WERI-Rb-1 (cell line): ENCODE measurements at regions not wholly inside any gene's neighbourhood (a gene's known extent, or its start where the extent isn't known, plus 50 kb on each side); places are given as distances from the start of the nearest gene placed in this dataset.

Source experiments
- DNase-seq: peaks from one replicate; pipeline ENCODE4 v3.0.0-alpha.2; 2020
- H3K27ac ChIP-seq: fragments of 250-450 bp; sonication (Bioruptor Pico); 2 replicates; pipeline ENCODE4 v1.5.1; 2020; ENCODE audit warnings: mild to moderate bottlenecking, moderate library complexity
- H3K27me3 ChIP-seq: fragments of 250-450 bp; sonication (Bioruptor Pico); 2 replicates; pipeline ENCODE4 v1.5.1; 2021; ENCODE audit warnings: mild to moderate bottlenecking, low read depth, moderate library complexity; ENCODE audit not compliant: insufficient read depth, severe bottlenecking
- H3K36me3 ChIP-seq: fragments of 250-450 bp; sonication (Bioruptor Pico); 2 replicates; pipeline ENCODE4 v1.5.1; 2020; ENCODE audit warnings: mild to moderate bottlenecking, moderate library complexity
- H3K4me3 ChIP-seq: 2 replicates; pipeline ENCODE4 v1.5.1; 2011; ENCODE audit warnings: low read depth, mild to moderate bottlenecking, control low read depth, low read length
- H3K9me3 ChIP-seq: fragments of 250-450 bp; sonication (Bioruptor Pico); 2 replicates; pipeline ENCODE4 v1.5.1; 2021; ENCODE audit warnings: mild to moderate bottlenecking, moderate library complexity; ENCODE audit not compliant: severe bottlenecking
- TF ChIP-seq, protein P1 (sequence below): IDR thresholded peaks from 2 replicates; pipeline ENCODE4 v1.5.1; 2011; ENCODE audit warnings: low read depth, mild to moderate bottlenecking, control low read depth, inconsistent platforms, low read length

DNA sequence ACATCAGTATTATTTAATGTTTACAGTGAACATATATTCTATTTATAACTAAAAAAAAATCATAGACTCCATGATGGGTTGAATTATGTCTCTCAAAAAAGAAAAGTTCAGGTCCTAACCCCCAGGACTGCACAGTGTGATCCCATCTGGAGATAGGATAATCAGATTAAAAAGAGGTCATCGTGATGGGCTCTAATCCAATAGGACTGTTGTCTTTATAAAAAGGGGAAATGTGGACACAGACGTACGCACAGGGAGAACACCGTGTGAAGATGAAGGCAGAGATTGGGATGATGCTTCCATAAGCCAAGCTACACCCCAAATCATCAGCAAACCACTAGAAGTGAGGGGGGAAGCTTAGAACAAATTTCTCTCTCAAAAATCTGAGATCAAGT is 221.4 kb downstream of the SNX18 start:
- TF ChIP-seq, protein P1, sequence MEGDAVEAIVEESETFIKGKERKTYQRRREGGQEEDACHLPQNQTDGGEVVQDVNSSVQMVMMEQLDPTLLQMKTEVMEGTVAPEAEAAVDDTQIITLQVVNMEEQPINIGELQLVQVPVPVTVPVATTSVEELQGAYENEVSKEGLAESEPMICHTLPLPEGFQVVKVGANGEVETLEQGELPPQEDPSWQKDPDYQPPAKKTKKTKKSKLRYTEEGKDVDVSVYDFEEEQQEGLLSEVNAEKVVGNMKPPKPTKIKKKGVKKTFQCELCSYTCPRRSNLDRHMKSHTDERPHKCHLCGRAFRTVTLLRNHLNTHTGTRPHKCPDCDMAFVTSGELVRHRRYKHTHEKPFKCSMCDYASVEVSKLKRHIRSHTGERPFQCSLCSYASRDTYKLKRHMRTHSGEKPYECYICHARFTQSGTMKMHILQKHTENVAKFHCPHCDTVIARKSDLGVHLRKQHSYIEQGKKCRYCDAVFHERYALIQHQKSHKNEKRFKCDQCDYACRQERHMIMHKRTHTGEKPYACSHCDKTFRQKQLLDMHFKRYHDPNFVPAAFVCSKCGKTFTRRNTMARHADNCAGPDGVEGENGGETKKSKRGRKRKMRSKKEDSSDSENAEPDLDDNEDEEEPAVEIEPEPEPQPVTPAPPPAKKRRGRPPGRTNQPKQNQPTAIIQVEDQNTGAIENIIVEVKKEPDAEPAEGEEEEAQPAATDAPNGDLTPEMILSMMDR = no peak
- H3K36me3 ChIP-seq = no peaks in the 10 kb centered on the region
- no peak for DNase-seq
- H3K9me3 ChIP-seq = no peaks in the 10 kb centered on the region
- no peak overlapping the region for H3K27ac ChIP-seq
- no peak overlapping the region for H3K4me3 ChIP-seq
- no peaks in the 10 kb centered on the region for H3K27me3 ChIP-seq

DNA sequence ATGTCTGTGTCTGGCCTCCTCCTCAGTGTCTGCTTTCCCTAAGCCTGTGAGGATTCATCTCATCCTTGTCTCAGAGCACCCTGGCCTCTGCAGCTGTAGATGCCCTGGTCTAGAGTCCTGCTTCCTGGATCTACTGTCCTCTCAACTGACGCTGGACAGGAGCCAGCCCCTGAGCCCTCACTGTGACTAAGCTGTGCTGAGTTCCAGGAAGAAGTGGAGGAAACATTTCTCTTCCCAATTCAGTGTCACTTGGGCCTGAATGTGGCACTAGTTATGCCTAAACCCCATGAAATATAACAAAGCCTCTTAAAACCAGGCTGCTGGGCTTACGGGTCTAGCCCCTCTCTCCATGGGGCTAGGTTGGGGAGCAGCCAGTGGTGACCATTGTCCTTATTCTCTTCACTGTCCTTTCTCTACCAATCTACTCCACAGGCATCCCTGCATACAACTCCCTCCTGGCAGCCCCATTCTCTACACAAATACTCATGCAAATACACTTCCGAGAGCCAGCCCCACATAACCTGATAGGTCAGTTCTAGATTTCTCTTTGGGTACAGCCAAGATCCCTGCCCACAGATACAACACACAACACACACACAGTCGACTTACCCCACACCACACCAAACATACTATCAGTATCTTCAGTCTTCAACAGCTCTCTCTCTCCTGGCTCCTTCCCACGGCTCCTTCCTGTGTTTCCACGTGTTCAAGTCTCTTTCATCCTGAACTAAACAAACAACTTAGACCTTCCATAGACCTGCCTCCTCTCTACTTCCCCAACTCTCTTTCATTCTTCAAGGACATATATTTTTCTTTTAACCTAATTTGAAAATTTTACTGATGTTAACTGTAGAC is 220.8 kb downstream of the SNX18 start:
- Histone ChIP-seq H3K9me3 (no peaks in the 10 kb centered on the region), H3K27ac (no peak overlapping the region), H3K4me3 (no peak overlapping the region), H3K27me3 (no peaks in the 10 kb centered on the region), H3K36me3 (no peaks in the 10 kb centered on the region)
- TF ChIP-seq, protein P1 = no peak
- no peak for DNase-seq

DNA sequence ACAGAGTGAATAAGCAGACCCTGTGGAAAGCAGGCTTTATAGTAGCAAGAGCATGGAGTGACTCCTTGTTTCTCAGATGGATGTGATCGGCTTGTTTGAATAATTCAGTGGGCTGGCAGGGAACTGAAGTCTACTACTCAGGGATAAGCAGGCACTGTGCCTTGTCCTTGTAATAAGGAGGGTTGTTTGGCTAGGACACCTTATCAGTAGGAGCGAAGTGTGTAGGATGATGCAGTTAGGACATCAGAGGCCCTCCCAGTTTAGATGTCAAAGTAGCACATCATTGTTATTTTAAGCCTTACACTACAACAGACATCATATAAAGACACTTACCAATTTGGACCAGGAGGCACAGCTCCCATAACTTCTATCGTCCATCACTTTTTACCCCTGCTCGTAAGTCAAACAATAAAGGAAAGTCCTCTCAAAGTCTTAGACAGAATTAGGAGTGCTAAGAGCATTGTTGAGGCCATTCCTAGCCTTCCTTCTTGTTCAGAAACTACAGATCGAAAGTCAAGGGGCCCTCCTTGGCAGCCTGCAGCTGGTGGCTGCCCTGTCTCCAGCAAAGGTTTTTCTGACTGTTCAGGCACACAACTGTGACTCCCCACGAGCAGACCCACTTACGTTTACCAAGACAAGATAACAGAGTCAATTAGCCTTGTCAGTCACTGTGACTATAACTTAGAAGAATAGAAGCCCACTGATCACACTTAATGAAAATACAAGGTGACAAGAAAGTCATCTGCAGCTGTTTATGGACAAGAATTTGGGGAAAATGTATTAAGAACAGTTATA is 218.6 kb downstream of the SNX18 start:
- DNase-seq = no peak
- no peak overlapping the region for H3K27ac ChIP-seq
- no peaks in the 10 kb centered on the region for H3K36me3 ChIP-seq
- TF ChIP-seq, protein P1 = no peak
- no peak overlapping the region for H3K4me3 ChIP-seq
- H3K9me3 ChIP-seq = no peaks in the 10 kb centered on the region
- no peaks in the 10 kb centered on the region for H3K27me3 ChIP-seq

DNA sequence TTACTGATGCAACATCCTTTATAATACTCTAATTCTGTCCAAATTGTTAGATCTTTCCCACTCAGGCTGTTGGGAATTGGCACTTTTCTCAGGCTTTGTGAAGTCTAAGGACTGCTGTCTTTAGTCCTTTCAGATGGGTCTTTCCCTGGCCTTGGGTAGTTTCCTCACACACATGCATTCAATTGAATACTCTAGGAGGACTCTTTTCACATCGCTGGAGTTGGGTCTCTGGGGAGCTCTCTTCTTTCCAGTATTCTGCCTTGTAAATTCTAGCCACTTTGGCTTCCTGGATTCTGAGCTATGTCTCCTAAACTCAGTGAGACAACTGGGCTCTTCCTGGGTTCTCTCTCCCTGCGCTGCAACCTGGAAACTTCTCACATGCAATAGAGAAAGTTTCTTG is 215.5 kb downstream of the SNX18 start:
- TF ChIP-seq, protein P1 = no peak
- H3K27me3 ChIP-seq = no peaks in the 10 kb centered on the region
- DNase-seq = no peak
- no peak overlapping the region for H3K27ac ChIP-seq
- H3K9me3 ChIP-seq = no peaks in the 10 kb centered on the region
- H3K36me3 ChIP-seq = no peaks in the 10 kb centered on the region
- no peak overlapping the region for H3K4me3 ChIP-seq

DNA sequence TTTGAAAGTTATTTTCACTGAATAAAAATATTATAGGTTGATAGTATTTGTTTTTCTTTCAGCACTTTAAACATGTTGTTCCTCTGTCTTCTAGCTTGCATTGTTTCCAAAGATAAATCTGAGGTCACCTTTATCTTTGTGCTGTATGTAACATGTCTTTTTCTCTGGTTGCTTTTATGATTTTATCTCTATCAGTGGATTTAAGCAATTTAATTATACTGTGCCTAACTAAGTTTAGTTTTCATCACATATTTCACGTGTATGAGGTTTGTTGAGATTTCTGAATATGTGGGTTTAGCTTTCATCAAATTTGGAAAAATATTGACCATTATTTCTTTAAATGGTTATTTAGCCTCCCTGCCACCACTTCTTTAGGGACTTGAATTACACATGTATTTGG is 214.5 kb downstream of the SNX18 start:
- H3K9me3 ChIP-seq = no peaks in the 10 kb centered on the region
- no peak overlapping the region for H3K27ac ChIP-seq
- no peak for DNase-seq
- TF ChIP-seq, protein P1 = no peak
- H3K4me3 ChIP-seq = no peak overlapping the region
- no peaks in the 10 kb centered on the region for H3K36me3 ChIP-seq
- no peaks in the 10 kb centered on the region for H3K27me3 ChIP-seq
